Ovary (tissue), 3 donors: ENCODE measurements at regions not wholly inside any gene's neighbourhood (a gene's known extent, or its start where the extent isn't known, plus 50 kb on each side); places are given as distances from the start of the nearest gene placed in this dataset.

ENCODE experiments used
- CTCF ChIP-seq, 3 donors: fragments of 450-650 bp in 2 of 3; fragments of 200-600 bp in 1 of 3; IDR thresholded peaks; one replicate each; pipeline versions ENCODE4 v1.5.1 to v1.8.0; 2016 to 2022; ENCODE audit warnings: antibody characterized with exemption in 3 of 3, mild to moderate bottlenecking in 1 of 3
- POLR2A ChIP-seq: fragments of 450-650 bp; IDR thresholded peaks from one replicate; pipeline ENCODE4 v1.6.1; 2017; ENCODE audit warnings: antibody characterized with exemption, mild to moderate bottlenecking, moderate library complexity
- donor health status: DM: no; HTN: no; CAD: no.

- TF ChIP-seq CTCF (IDR thresholded peaks at IDR 0.05) (no peak), POLR2A (no peak)
These were observed 157.4 kb upstream of the KCTD1 start for GRCh38 chr18:26705757-26706156.
